GM21381 (cell line): ENCODE measurements at regions not wholly inside any gene's neighbourhood (a gene's known extent, or its start where the extent isn't known, plus 50 kb on each side); places are given as distances from the start of the nearest gene placed in this dataset.
A peak's percentile ranks its signal among the peaks of the same experiment; 100 is the strongest.

Source experiments
- ATAC-seq: cut with Tn5 transposase; IDR thresholded peaks from one replicate; pipeline ENCODE4 v1.9.1; 2021; ENCODE audit warnings: mild to moderate bottlenecking, moderate library complexity; ENCODE audit not compliant: unreplicated experiment

DNA sequence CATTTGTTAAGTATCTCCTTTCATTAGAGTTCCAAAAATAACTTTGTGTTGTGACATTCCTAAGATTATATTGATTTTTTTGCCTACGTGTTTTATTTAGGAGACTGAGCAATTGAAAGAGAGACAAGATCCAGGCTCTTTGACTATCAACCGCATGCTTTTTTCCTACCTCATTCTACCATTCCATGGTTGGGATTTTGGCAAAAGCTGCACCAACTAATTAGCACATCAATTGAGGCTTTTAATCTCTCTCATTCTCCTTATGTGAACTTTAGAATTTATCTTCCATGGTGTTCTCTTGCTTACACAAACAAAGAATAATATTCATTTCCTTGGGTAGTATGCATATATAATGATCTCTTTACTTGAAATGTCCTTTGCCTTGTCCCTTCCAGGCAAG is 338.7 kb upstream of the SMC2 start:
- ATAC-seq, result no peak

DNA sequence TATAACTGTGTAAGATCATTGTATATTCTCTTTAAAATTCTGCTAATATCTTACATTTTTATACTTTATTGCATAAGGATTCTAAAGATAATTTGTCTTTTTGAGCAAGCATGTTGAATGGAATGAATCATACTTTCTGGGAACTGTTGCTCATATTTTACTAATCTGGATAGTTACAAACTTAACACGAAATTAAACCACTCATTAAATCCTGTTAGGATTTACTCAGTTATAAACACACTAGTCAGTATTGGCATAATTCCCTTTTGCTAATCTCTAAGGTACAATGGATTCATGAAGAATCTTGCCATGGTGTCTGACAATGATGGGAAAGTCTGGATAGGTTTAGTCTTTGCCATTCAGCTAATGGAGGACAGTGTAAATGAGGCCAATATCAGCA is 338.1 kb upstream of the SMC2 start:
- ATAC-seq, result no peak

GRCh38 chr9:103757062-103757461 is 337.0 kb upstream of the SMC2 start:
- ATAC-seq, result no peak

GRCh38 chr9:103761466-103761865 is 332.6 kb upstream of the SMC2 start:
- no peak for ATAC-seq

DNA sequence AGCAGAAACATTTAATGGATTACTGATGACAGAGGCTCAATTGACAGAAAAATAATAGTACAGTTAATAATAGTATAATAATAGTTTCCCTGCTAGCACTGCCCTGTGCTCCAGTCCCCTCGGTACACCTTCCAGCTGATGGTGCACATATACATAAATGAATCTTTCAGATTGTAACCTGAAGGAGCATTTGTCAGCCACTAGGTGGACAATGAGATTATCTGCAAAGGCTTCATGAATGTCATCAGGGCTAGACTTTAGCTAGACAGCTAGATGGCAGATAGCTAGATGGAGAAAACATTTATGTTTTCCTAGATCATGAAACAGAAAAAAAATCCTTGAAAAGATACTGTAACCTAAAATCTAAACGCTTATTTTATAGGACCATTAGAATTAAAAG is 304.4 kb upstream of the SMC2 start:
- ATAC-seq, result peak; percentile 92

GRCh38 chr9:103798620-103799019 is 295.5 kb upstream of the SMC2 start:
- ATAC-seq, result peak; percentile 99

DNA sequence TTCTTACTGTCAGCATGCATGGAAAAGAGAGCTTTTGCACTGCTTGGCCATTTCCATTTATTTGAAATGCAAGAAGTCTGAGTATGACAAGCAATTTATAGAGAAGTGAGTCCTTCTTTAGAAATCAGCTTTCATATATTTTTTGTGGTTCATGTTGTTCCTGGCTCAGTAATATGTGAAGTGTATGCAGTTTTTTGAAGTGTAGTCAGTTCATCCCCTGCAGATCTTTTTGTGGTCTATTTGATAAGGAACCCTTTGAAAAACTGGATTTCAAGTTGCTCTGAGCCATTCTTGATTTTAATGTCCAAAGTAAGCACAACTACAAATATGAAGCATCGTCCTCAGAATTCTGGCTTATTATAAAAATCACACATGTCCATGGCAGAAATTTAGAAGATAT is 294.1 kb upstream of the SMC2 start:
- ATAC-seq, result no peak

DNA sequence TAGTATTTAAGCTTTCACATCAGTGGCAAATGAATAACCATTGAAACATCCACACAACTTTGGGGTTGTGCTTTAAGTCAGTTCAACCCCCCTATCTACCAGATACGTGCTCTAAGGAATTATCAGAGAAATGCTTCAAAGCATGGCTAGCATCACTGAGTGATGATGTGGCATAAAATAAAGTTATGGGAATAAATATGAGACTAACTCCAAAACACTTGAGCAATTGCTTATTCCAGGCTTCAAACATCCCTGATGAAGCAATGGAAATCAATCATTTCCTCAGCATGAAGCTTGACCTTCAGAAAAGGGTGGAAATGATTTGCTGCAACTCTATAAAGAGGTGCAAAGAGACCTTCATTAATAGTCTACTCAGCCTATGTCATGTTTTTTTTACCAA is 292.0 kb upstream of the SMC2 start:
- no peak for ATAC-seq

DNA sequence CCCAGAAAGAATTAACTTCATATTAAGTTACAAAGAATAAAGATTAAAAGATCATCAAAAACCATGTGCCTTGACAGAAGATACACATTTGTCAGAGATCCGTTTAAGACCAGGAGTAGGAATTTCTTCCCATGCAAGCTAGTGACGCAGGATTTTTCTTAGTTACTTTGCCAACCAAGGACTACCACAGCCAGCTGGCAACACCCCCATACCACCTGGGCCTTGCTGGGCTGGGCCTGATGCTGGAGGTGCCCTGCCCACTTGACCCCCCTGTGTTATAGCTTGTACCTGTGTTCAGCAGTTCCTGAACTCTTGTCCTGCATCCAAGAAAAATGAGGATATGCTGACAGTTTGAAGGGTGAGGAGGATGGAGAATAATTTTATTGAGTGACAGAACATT is 290.9 kb upstream of the SMC2 start:
- no peak for ATAC-seq

DNA sequence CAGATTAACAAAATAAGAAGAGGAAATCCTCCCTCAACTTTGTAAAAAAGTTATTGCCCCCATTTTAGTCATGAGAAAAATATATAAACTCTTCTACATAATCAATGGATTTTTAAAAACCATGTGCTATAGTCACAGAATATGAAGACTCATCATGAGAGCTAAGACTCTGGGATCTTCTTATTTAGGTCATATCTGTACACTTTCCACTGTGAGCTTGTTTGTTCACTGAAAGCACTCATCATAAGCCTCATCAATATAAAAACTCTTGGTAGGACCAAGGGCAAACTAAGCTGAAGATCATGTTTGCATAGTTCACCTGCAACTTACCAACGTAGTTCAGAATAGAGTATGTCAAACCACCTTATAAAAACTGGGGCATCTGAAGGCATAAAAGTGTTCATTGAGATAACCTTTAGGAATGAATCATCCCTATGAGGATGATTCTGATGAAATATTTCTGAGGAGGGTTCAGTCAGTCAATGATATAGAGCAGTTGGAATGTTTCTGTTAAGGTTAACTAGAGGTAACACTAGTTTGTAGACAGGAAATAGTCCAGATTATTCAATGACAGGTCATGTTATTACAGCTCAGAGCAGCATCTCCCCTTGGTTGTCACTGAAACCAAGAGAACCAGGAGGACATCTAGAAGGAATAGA is 289.9 kb upstream of the SMC2 start:
- no peak for ATAC-seq

- no peak for ATAC-seq
These were observed 284.4 kb upstream of the SMC2 start for GRCh38 chr9:103809745-103810144.

DNA sequence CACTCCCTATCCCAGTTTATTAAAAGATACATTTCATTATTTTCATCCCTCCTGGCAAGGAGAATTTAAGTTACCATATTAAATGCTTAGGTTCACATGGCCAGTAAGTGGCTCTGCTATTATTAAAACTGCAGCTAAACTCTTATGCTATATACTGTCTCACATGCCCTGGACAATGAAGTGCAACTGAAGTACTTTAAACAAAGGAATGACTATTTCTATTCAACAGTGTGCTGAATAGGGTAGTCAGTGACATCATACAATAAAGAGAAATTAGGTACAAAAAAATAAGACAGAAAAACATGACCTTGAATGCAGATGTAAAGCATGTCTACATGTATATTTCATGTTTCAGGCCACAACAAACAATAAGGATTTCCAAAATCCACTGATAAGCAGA is 282.6 kb upstream of the SMC2 start:
- no peak for ATAC-seq

DNA sequence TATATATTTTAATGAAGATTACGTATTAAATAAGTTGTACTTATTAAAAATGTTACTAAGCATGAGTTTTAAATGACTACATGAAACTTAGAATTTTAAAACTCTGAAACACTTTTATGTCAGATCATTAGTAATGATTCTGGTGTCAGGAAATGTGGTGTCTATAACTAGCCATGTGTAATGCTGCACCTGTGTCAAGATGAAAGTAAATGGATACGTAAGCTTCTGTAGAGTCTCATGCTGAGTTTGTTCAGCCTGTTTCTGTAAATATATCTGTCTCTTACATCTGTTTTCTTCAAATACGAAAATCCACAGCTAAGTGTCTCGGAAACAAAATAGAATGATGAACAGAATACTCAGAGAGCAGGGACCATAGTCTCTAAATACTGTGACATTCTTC is 278.0 kb upstream of the SMC2 start:
- ATAC-seq, result no peak

DNA sequence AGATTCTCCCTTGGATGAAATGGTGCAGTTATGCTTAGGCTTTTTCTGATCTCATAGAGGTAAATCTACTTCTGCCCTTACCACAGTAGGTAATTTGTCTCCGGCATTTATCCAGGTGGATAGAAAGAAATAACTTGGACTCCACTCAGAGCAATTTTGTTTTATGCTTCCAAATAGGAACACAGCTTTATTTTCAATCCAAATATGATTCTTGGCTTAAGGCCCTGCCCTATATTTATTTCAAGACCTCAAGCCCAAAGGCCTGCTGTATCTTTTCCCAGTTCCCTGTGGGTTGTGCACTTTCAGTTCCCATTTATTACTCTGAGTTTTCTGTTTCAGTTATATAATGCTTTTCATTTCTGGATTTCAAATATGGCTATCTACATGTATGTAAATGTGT is 274.2 kb upstream of the SMC2 start:
- no peak for ATAC-seq

DNA sequence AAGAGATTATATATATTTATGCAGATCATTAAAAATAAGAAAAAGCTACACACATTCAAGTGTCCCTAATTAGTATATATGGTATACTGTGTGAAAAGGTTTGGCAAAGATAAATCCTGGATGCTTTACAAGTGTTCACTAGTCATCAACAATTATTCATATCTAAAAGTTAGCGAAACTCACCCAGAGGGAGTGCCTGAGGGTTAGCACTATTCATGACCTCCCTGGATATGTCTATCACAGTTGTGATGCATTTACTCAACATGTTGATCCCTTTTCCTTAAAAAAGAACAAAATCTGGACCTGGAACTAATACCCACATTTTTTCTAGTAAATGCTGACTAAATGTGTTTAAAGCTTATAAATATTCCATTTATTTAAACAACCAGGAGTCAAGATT is 273.0 kb upstream of the SMC2 start:
- no peak for ATAC-seq

DNA sequence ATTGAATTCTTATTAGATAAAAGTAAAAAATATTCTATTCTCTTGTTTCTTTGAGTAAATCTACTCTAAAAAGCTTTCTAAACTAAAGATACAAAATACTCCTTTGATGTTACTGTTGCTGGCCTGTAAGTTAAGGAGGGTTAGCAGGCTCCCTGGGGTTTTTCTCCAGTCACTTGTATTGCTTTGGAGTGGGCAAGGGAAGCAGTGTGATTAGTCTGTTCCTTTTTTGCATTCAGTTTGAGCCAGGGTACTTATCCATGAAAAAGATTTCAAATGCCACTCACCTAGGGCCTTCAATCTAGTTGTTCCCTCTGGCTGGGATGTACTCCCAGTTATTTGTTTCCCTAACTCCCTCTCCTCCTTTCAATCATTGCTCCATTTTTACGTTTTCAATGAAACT is 256.2 kb upstream of the SMC2 start:
- ATAC-seq, result no peak

DNA sequence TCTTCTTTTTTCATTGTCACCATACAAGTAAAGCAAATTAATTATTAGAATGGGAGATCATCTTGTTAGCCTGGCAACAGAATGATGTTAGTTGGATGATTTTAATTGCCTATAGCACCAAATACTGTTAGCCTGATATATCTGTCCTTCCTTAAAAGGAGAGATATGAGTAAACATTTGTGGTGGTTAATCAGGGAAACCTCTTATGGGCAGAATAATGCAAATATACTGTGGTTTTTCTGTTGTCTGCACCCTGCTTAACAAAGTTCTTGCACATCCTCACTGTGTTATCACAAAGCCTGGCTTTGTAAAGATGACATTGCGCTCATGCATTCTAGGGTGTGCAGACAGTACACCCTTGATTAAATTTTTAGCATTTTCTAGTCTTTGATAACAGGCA is 254.9 kb upstream of the SMC2 start:
- ATAC-seq, result no peak

- no peak for ATAC-seq
These were observed 226.2 kb upstream of the SMC2 start for GRCh38 chr9:103867886-103868285.

DNA sequence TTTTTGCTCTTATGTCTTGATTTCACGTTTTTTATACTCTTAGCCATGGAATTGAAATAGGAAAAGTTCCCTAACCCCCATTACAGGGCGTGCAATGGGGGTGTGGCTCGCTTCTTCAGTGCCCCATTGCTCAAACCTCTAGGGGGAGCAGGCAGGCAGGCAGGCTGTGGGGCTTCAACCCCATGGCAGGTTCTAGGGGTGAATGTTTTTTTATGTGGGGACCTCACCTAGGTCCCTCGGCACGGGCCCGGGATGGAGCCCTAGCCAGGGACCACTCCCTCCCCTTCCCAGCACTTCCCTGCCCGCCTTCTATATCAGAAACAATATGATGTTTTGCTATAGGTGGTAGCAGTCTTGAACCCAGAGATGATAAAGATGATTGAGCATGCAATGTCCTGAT is 221.3 kb upstream of the SMC2 start:
- no peak for ATAC-seq

- ATAC-seq, result no peak
These were observed 212.7 kb upstream of the SMC2 start for GRCh38 chr9:103881419-103881818.

DNA sequence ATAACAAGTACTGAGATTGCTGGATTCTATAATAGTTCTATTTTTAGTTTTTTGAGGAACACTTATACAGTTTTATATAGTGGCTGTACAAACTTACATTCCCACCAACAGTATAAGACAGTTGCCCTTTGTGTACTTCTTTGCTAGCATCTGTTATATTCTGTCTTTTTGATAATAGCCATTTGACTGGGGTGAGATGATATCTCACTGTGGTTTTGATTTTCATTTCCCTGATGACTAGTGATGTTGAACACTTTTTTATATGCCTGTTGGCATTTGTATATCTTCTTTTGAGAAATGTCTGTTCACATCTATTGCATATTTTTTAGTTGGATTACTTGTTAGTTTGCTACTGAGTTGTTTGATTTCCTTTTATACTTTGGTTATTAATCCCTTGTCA is 204.1 kb upstream of the SMC2 start:
- ATAC-seq, result no peak

GRCh38 chr9:103894184-103894583 is 199.9 kb upstream of the SMC2 start:
- no peak for ATAC-seq

DNA sequence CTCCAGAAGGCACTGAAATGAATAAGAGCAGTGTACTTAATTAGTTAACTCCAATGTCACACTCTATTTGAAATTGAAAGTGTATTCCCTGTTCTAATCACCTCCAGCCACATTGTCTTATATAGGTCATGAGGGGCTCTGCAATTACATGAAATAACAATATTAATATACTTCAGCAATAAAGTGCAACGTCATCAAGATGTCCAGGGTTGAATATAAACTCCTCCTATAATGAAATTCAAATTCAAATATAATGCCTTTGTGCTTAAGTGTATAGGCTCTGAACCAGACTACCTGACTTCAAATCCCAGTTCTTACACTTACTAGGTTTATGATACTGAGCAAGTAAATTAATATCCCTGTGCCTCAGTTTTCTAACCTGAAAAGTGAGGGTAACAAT is 195.6 kb upstream of the SMC2 start:
- no peak for ATAC-seq

- ATAC-seq, result no peak
These were observed 194.2 kb upstream of the SMC2 start for GRCh38 chr9:103899866-103900265.
